H1 (cell line): ENCODE measurements at regions not wholly inside any gene's neighbourhood (a gene's known extent, or its start where the extent isn't known, plus 50 kb on each side); places are given as distances from the start of the nearest gene placed in this dataset.

ENCODE experiments used
- CTCF ChIA-PET: fragments of 300-600 bp; sonication (Branson Sonifier 250); formaldehyde crosslinking; loops from one replicate; lab custom pipeline; 2021; ENCODE audit not compliant: partially characterized antibody; lab: Charles Lee
- POLR2A ChIA-PET: fragments of 300-600 bp; sonication (Branson Sonifier 250); formaldehyde crosslinking; loops from one replicate; lab custom pipeline; 2021; ENCODE audit warnings: inconsistent platforms; ENCODE audit not compliant: partially characterized antibody; lab: Charles Lee
- DNase-seq, 2 experiments: peaks; one replicate each; pipeline versions ENCODE4 v3.0.0 to v3.0.0-alpha.2; 2010 to 2022; ENCODE audit warnings: low spot score in 2 of 2, low read depth in 1 of 2, mixed read lengths in 1 of 2
- FAIRE-seq: peaks from 2 replicates; lab custom pipeline; 2011; peaks lifted over from hg19 to GRCh38; lab: Jason Lieb, UNC
- H2AFZ ChIP-seq: 2 replicates; pipeline ENCODE4 v1.8.1; 2012; ENCODE audit warnings: low read length, inconsistent platforms
- H2AK5ac ChIP-seq: 2 replicates; pipeline ENCODE4 v1.6.1; 2013; ENCODE audit warnings: low read depth, low read length
- H2BK120ac ChIP-seq: replicated peaks from 2 replicates; pipeline ENCODE3; 2013; ENCODE audit warnings: low read depth, low read length, inconsistent platforms
- H2BK12ac ChIP-seq: 2 replicates; pipeline ENCODE4 v1.6.1; 2013; ENCODE audit warnings: low read depth, low read length
- H2BK15ac ChIP-seq: 2 replicates; pipeline ENCODE4 v1.6.1; 2013; ENCODE audit warnings: low read length
- H2BK20ac ChIP-seq: 2 replicates; pipeline ENCODE4 v1.6.1; 2013; ENCODE audit warnings: low read length
- H2BK5ac ChIP-seq: 2 replicates; pipeline ENCODE4 v1.6.1; 2013; ENCODE audit warnings: low read depth, low read length
- H3K14ac ChIP-seq: 2 replicates; pipeline ENCODE4 v1.6.1; 2013; ENCODE audit warnings: inconsistent platforms; ENCODE audit not compliant: insufficient read length
- H3K18ac ChIP-seq: 2 replicates; pipeline ENCODE4 v1.6.1; 2013; ENCODE audit warnings: low read length; ENCODE audit errors: extremely low read depth
- H3K23ac ChIP-seq: 2 replicates; pipeline ENCODE4 v1.6.1; 2013; ENCODE audit warnings: inconsistent platforms; ENCODE audit not compliant: insufficient read length
- H3K23me2 ChIP-seq: 2 replicates; pipeline ENCODE4 v1.6.1; 2013; ENCODE audit warnings: low read depth, low read length
- H3K27ac ChIP-seq: 2 replicates; pipeline ENCODE4 v1.6.1; 2011; ENCODE audit warnings: low read depth, low read length, inconsistent platforms
- H3K27me3 ChIP-seq, 4 experiments: replicated peaks in 1 of 4; 1 replicate in 1 of 4; 2 replicates in 3 of 4; pipeline versions ENCODE4 v1.6.1 to v1.8.1; 2011 to 2013; ENCODE audit warnings: low read length in 3 of 4, mild to moderate bottlenecking in 3 of 4, inconsistent platforms in 2 of 4, mixed read lengths in 2 of 4, moderate library complexity in 1 of 4; ENCODE audit not compliant: control insufficient read depth in 3 of 4, insufficient read depth in 3 of 4; ENCODE audit errors: extremely low read depth in 1 of 4
- H3K36me3 ChIP-seq, 4 experiments: 2 replicates each; pipeline versions ENCODE4 v1.6.1 to v1.8.1; 2011 to 2013; ENCODE audit warnings: mild to moderate bottlenecking in 4 of 4, low read length in 3 of 4, moderate library complexity in 2 of 4, control low read depth in 1 of 4, inconsistent platforms in 1 of 4; ENCODE audit not compliant: insufficient read depth in 4 of 4, control insufficient read depth in 2 of 4
- H3K4ac ChIP-seq: replicated peaks from 2 replicates; pipeline ENCODE3; 2013; ENCODE audit warnings: low read length, low read depth, mixed read lengths, inconsistent platforms; ENCODE audit not compliant: insufficient read length
- H3K4me1 ChIP-seq, 4 experiments: replicated peaks in 1 of 4; 1 replicate in 1 of 4; 2 replicates in 3 of 4; pipeline versions ENCODE4 v1.6.1 to v1.8.1; 2011 to 2013; ENCODE audit warnings: low read length in 3 of 4, inconsistent platforms in 2 of 4, mixed read lengths in 1 of 4; ENCODE audit not compliant: insufficient read depth in 4 of 4, control insufficient read depth in 3 of 4
- H3K4me2 ChIP-seq, 2 experiments: 2 replicates each; pipeline versions ENCODE4 v1.6.1 to v1.8.1; 2011 to 2013; ENCODE audit warnings: low read depth in 2 of 2, low read length in 2 of 2, control low read depth in 1 of 2, inconsistent platforms in 1 of 2, mild to moderate bottlenecking in 1 of 2; ENCODE audit not compliant: insufficient read depth in 1 of 2
- H3K4me3 ChIP-seq, 4 experiments: fragments of 200-600, 300-600 bp in 1 of 4; sonication (generic), shearing (Covaris generic), sonication (Bioruptor Twin) in 1 of 4; 2 replicates each; pipeline versions ENCODE4 v1.5.1 to v1.8.1; 2011 to 2016; ENCODE audit warnings: low read length in 4 of 4, low read depth in 3 of 4, control low read depth in 2 of 4, inconsistent platforms in 2 of 4, mild to moderate bottlenecking in 2 of 4, mixed read lengths in 1 of 4, moderate library complexity in 1 of 4; ENCODE audit not compliant: insufficient read depth in 2 of 4; ENCODE audit errors: extremely low read depth in 1 of 4
- H3K56ac ChIP-seq: replicated peaks from 2 replicates; pipeline ENCODE3; 2013; ENCODE audit warnings: low read depth, mild to moderate bottlenecking, mixed read lengths, low read length, inconsistent platforms; ENCODE audit not compliant: insufficient read length
- H3K79me1 ChIP-seq: 2 replicates; pipeline ENCODE4 v1.6.1; 2013; ENCODE audit warnings: low read depth, low read length, control low read depth
- H3K79me2 ChIP-seq, 2 experiments: 2 replicates each; pipeline versions ENCODE4 v1.6.1 to v1.8.1; 2012 to 2013; ENCODE audit warnings: low read length in 2 of 2, mild to moderate bottlenecking in 2 of 2, inconsistent platforms in 1 of 2; ENCODE audit not compliant: insufficient read depth in 2 of 2, control insufficient read depth in 1 of 2
- H3K9ac ChIP-seq, 4 experiments: replicated peaks in 1 of 4; 1 replicate in 1 of 4; 2 replicates in 3 of 4; pipeline versions ENCODE4 v1.6.1 to v1.8.1; 2011 to 2013; ENCODE audit warnings: low read depth in 3 of 4, low read length in 3 of 4, control low read depth in 2 of 4, mild to moderate bottlenecking in 2 of 4, moderate library complexity in 2 of 4, inconsistent platforms in 1 of 4; ENCODE audit errors: extremely low read depth in 1 of 4
- H3K9me3 ChIP-seq, 2 experiments: 2 replicates each; pipeline versions ENCODE4 v1.6.1 to v1.8.1; 2012 to 2013; ENCODE audit warnings: mild to moderate bottlenecking in 2 of 2, moderate library complexity in 2 of 2, control low read depth in 1 of 2, inconsistent platforms in 1 of 2, low read depth in 1 of 2, low read length in 1 of 2, mixed read lengths in 1 of 2; ENCODE audit not compliant: insufficient read depth in 2 of 2
- H4K20me1 ChIP-seq, 2 experiments: replicated peaks in 1 of 2; 2 replicates each; pipeline versions ENCODE3 to v1.8.1; 2011 to 2013; ENCODE audit warnings: inconsistent platforms in 2 of 2, low read length in 2 of 2, mild to moderate bottlenecking in 1 of 2; ENCODE audit not compliant: insufficient read depth in 2 of 2, control insufficient read depth in 1 of 2
- H4K5ac ChIP-seq: 2 replicates; pipeline ENCODE4 v1.6.1; 2013; ENCODE audit warnings: low read length, low read depth, mixed read lengths, inconsistent platforms; ENCODE audit not compliant: insufficient read length
- H4K8ac ChIP-seq: 2 replicates; pipeline ENCODE4 v1.8.0; 2013; ENCODE audit warnings: mild to moderate bottlenecking, moderate library complexity, low read length, inconsistent platforms; ENCODE audit not compliant: insufficient read depth; ENCODE audit errors: extremely low read depth
- H4K91ac ChIP-seq: replicated peaks from 2 replicates; pipeline ENCODE3; 2013; ENCODE audit warnings: low read length, mixed read lengths, inconsistent platforms; ENCODE audit not compliant: insufficient read length
- CTBP2 ChIP-seq: IDR thresholded peaks from 2 replicates; pipeline ENCODE4 v1.7.0; 2011; ENCODE audit warnings: borderline replicate concordance, mild to moderate bottlenecking, moderate library complexity, mixed read lengths, low read length; ENCODE audit not compliant: insufficient read depth, insufficient read length
- WGBS, 2 experiments: shearing (Covaris generic) in 1 of 2; methylation state at CpG; one replicate each; pipeline versions ENCODE4 v1.1.6 to v1.1.7; 2013 to 2015; ENCODE audit warnings: low lambda C conversion rate in 2 of 2, mixed read lengths in 2 of 2, inconsistent platforms in 1 of 2, low coverage in 1 of 2, missing lambda C conversion rate in 1 of 2; ENCODE audit not compliant: insufficient replicate concordance in 2 of 2, insufficient coverage in 1 of 2, insufficient read length in 1 of 2; ENCODE audit errors: extremely low coverage in 1 of 2, missing lambda C conversion rate in 1 of 2; 5-methylcytosine and 5-hydroxymethylcytosine counted together

- Histone ChIP-seq H3K79me1 (no peaks in the 10 kb centered on the region), H3K9me3 (no peaks in the 10 kb centered on the region), H2BK12ac (no peak overlapping the region), H3K9ac (no peak overlapping the region), H3K18ac (no peak overlapping the region), H3K4ac (no peak overlapping the region), H3K4me1 (no peaks in the 10 kb centered on the region; a peak in 1 of 7 replicates), H3K4me3 (no peak overlapping the region), H2BK20ac (no peak overlapping the region), H2AFZ (no peak overlapping the region), H4K91ac (no peak overlapping the region), H2BK5ac (no peak overlapping the region), H3K79me2 (no peaks in the 10 kb centered on the region), H3K27me3 (peaks cover 0 to 5% (median 3%) of the 10 kb centered on the region in 4 experiments; a peak in 5 of 7 replicates), H3K27ac (no peak overlapping the region)
- ChIA-PET CTCF (interaction anchor here (1.6 to 3.8 kb wide), 2 partner anchors 50 to 51 kb away, joined by 7 to 10 read pairs; no protein-coding TSS in a partner anchor), POLR2A (no interaction called here)
- no peak for TF ChIP-seq CTBP2
- TF ChIP-seq, all 59 proteins: peak for 0
- Histone ChIP-seq H3K23me2 (no peaks in the 10 kb centered on the region), H3K36me3 (no peaks in the 10 kb centered on the region), H3K14ac (no peak overlapping the region), H4K5ac (no peak overlapping the region), H3K23ac (no peak overlapping the region), H4K8ac (no peak overlapping the region), H4K20me1 (no peaks in the 10 kb centered on the region), H3K4me2 (no peak overlapping the region), H3K56ac (no peak overlapping the region), H2AK5ac (no peak overlapping the region), H2BK15ac (no peak overlapping the region), H2BK120ac (no peak overlapping the region)
- no peak for FAIRE-seq
- DNase-seq = no peak
- WGBS, 2 experiments = 94% methylated on average over 5 of the region's 5 CpGs; no CpG with 5 or more reads in 1 of the 2 experiments
Observed at GRCh38 chr4:22947851-22948250, 255.1 kb downstream of the GBA3 start.
